GM21717 (cell line): ENCODE measurements at regions not wholly inside any gene's neighbourhood (a gene's known extent, or its start where the extent isn't known, plus 50 kb on each side); places are given as distances from the start of the nearest gene placed in this dataset.

Experiments
- ATAC-seq: cut with Tn5 transposase; IDR thresholded peaks from one replicate; pipeline ENCODE4 v1.9.1; 2021; ENCODE audit warnings: mild to moderate bottlenecking, moderate library complexity; ENCODE audit not compliant: unreplicated experiment

- ATAC-seq, result peak; percentile 42
These were observed 55.6 kb downstream of the ZNF281 start for GRCh38 chr1:200354243-200354642.

GRCh38 chr1:200353232-200353631 lies 56.6 kb downstream of the ZNF281 start:
- ATAC-seq, result no peak

GRCh38 chr1:200351826-200352549 lies 57.8 kb downstream of the ZNF281 start:
- ATAC-seq, result peak; percentile 68

GRCh38 chr1:200351425-200351824 lies 58.4 kb downstream of the ZNF281 start:
- no peak for ATAC-seq

GRCh38 chr1:200346700-200347099 lies 63.1 kb downstream of the ZNF281 start:
- ATAC-seq, result no peak

- ATAC-seq, result no peak
These were observed 64.3 kb downstream of the ZNF281 start for GRCh38 chr1:200345520-200345919.

- no peak for ATAC-seq
These were observed 66.0 kb downstream of the ZNF281 start for GRCh38 chr1:200343874-200344273.

GRCh38 chr1:200342511-200343311 lies 67.1 kb downstream of the ZNF281 start:
- ATAC-seq, result no peak

- ATAC-seq, result no peak
These were observed 71.4 kb downstream of the ZNF281 start for GRCh38 chr1:200338451-200338850.

GRCh38 chr1:200337831-200338230 lies 72.0 kb downstream of the ZNF281 start:
- peak; percentile 32 for ATAC-seq

GRCh38 chr1:200337410-200337809 lies 72.4 kb downstream of the ZNF281 start:
- ATAC-seq, result peak; percentile 68

- ATAC-seq, result no peak
These were observed 72.9 kb downstream of the ZNF281 start for GRCh38 chr1:200336901-200337391.

- no peak for ATAC-seq
These were observed 73.6 kb downstream of the ZNF281 start for GRCh38 chr1:200336101-200336845.

GRCh38 chr1:200334661-200335256 lies 75.1 kb downstream of the ZNF281 start:
- ATAC-seq, result no peak

GRCh38 chr1:200333329-200333728 lies 76.5 kb downstream of the ZNF281 start:
- ATAC-seq, result no peak

- no peak for ATAC-seq
These were observed 77.1 kb downstream of the ZNF281 start for GRCh38 chr1:200332716-200333115.

GRCh38 chr1:200330741-200331428 lies 79.0 kb downstream of the ZNF281 start:
- ATAC-seq, result no peak

- no peak for ATAC-seq
These were observed 80.5 kb downstream of the ZNF281 start for GRCh38 chr1:200329208-200329882.

GRCh38 chr1:200328379-200328778 lies 81.5 kb downstream of the ZNF281 start:
- ATAC-seq, result no peak
